DMS53 (cell line): ENCODE measurements at regions not wholly inside any gene's neighbourhood (a gene's known extent, or its start where the extent isn't known, plus 50 kb on each side); places are given as distances from the start of the nearest gene placed in this dataset.

Experiments used
- DNase-seq: peaks from one replicate; lab custom pipeline; 2025; lab: John Stamatoyannopoulos, UW

GRCh38 chr12:39125566-39125965 lies 220.2 kb upstream of the CPNE8 start:
- DNase-seq: no peak

GRCh38 chr12:39124768-39125167 lies 219.4 kb upstream of the CPNE8 start:
- DNase-seq: no peak

GRCh38 chr12:39123580-39124253 lies 218.3 kb upstream of the CPNE8 start:
- no peak for DNase-seq

- DNase-seq: no peak
These were observed 217.3 kb upstream of the CPNE8 start for GRCh38 chr12:39122562-39123204.

GRCh38 chr12:39116861-39117260 lies 211.5 kb upstream of the CPNE8 start:
- DNase-seq: peak; percentile 50

GRCh38 chr12:39112064-39112463 lies 206.7 kb upstream of the CPNE8 start:
- no peak for DNase-seq

- no peak for DNase-seq
These were observed 199.7 kb upstream of the CPNE8 start for GRCh38 chr12:39105111-39105510.

- DNase-seq: peak; percentile 92
These were observed 198.3 kb upstream of the CPNE8 start for GRCh38 chr12:39103552-39104165.

- DNase-seq: no peak
These were observed 197.3 kb upstream of the CPNE8 start for GRCh38 chr12:39102474-39103209.

- DNase-seq: peak; percentile 23
These were observed 190.4 kb upstream of the CPNE8 start for GRCh38 chr12:39095636-39096330.

- no peak for DNase-seq
These were observed 176.5 kb upstream of the CPNE8 start for GRCh38 chr12:39081910-39082309.

- no peak for DNase-seq
These were observed 171.8 kb upstream of the CPNE8 start for GRCh38 chr12:39077226-39077625.

- peak; percentile 74 for DNase-seq
These were observed 168.7 kb upstream of the CPNE8 start for GRCh38 chr12:39074063-39074462.

GRCh38 chr12:39072658-39073057 lies 167.3 kb upstream of the CPNE8 start:
- DNase-seq: no peak

GRCh38 chr12:39071611-39072010 lies 166.2 kb upstream of the CPNE8 start:
- no peak for DNase-seq

- peak; percentile 69 for DNase-seq
These were observed 165.4 kb upstream of the CPNE8 start for GRCh38 chr12:39070775-39071174.

GRCh38 chr12:39065455-39065854 lies 160.1 kb upstream of the CPNE8 start:
- no peak for DNase-seq

GRCh38 chr12:39064708-39065107 lies 159.3 kb upstream of the CPNE8 start:
- DNase-seq: peak; percentile 90

GRCh38 chr12:39062266-39062996 lies 157.0 kb upstream of the CPNE8 start:
- DNase-seq: peak; percentile 53

GRCh38 chr12:39061576-39061975 lies 156.2 kb upstream of the CPNE8 start:
- DNase-seq: no peak

- no peak for DNase-seq
These were observed 143.0 kb upstream of the CPNE8 start for GRCh38 chr12:39048395-39048794.
